NCI-H2227 treated with DMSO at 0.1 percent for 48 hours (cell line): ENCODE measurements at regions not wholly inside any gene's neighbourhood (a gene's known extent, or its start where the extent isn't known, plus 50 kb on each side); places are given as distances from the start of the nearest gene placed in this dataset.
"Not testable (repeated sequence)": the region's sequence is repeated elsewhere in the genome, so short reads cannot be mapped to it uniquely, and the experiment has no call there.

Experiments used
- DNase-seq: peaks from one replicate; lab custom pipeline; 2025; lab: John Stamatoyannopoulos, UW

DNA sequence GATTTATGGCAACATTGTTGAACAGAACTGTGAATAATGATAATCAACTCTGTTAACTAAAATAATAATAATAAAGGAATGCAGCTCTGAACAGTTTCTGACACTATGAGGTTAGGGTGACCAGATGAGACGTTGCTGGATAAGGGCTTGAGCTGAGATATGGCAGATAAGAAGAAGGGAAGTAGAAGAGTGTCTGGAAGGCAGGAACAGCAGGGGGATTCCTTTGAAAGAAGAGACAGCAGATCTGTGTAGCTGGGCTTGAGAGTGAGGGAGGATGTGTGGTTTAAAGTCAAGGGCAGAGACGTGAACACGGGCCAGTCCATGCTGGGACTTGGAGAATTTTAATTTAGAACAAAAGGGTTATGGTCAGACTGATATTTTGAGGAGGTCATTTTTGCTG lies 273.1 kb upstream of the SLC14A2 start:
- no peak for DNase-seq

DNA sequence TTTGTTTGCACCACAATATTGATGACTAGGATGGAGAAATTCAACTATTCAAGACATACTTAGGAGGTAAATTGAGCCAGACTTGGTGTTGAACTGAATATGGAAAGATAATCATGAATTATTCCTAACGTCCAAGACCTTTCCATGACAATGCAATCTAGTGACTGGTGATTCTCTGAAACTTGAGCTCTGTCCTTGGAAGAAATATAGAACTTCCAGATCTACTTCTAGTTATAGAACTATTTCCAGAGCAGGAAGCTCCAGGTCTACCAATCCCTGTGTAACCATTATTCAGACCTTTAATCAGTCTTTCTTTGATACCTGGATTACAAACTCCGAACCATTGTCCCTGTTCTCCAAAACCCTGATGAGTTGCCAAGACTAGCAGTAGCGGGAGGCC lies 272.6 kb upstream of the SLC14A2 start:
- no peak for DNase-seq

DNA sequence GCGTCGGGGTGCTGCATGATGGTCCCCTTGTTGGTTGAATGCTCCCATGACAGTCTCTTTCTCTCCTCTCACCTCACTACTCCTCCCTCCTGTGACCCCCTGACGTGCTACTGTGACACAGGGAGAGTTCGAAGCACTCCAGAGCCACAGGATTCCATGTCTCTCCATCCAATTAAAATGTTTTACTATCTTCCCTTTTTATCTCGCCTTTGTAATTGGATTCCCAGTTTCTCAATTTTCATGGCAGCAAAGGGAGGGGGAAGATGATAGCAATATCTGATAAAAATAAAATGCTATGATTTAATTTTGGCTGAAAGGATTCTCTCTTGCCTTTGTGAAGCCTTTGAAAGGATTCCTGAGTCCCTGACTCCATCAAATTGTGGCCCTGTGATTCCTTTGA lies 271.9 kb upstream of the SLC14A2 start:
- DNase-seq = no peak

DNA sequence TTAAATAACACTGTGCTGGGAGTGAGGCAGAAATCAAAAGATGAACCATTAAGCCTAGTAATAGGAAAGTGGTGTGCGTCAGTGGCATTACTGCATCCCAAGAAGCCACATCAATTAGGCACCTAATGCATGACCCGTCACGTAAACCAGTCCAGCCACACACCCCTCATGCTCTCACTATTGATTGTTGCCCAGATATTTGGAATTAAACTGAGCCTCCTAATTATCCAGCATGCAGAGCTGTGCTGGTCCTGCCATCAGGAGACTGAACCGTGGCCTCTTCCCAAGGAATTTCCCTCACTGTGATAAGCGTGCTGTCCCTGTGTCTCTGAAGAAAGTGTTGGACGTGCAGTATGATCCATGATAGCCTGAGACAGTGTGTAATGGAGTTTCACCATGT lies 270.6 kb upstream of the SLC14A2 start:
- not testable (repeated sequence) for DNase-seq

DNA sequence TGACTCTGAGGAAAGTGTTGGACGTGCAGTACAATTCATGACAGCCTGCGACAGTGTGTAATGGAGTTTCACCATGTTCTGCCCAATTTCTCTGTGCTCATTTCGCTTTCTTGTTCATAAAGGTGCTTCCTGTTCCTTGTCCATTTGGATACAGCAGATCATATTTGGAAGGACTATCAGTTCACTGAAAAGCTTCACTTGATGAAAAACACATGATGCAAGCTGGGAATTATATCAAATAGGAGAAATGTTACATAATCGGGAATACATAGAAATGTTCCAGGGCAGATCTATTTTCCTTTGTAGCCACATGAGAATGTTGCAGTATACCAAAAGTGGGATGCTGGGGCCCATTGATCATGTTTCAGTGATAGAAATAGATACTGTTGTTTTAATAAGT lies 266.3 kb upstream of the SLC14A2 start:
- no peak for DNase-seq

DNA sequence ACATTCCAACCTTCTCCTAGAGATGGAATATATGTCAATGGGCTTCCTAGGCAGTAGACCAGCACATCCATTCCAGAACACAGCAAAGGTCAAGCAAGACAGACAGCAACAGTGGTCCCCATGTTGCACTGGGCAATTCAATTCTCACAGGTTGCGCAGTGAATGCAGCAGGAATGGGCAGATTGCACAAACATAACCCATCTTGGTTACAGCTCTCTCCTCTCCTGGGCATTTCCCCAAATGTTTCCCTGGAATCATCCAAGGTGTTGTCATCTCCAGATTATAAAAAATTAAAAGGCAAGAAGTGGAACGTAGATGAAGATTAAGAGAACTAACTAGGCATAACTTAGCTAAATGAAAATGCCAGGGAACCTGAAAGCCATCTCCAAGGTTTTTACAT lies 265.8 kb upstream of the SLC14A2 start:
- DNase-seq = no peak

DNA sequence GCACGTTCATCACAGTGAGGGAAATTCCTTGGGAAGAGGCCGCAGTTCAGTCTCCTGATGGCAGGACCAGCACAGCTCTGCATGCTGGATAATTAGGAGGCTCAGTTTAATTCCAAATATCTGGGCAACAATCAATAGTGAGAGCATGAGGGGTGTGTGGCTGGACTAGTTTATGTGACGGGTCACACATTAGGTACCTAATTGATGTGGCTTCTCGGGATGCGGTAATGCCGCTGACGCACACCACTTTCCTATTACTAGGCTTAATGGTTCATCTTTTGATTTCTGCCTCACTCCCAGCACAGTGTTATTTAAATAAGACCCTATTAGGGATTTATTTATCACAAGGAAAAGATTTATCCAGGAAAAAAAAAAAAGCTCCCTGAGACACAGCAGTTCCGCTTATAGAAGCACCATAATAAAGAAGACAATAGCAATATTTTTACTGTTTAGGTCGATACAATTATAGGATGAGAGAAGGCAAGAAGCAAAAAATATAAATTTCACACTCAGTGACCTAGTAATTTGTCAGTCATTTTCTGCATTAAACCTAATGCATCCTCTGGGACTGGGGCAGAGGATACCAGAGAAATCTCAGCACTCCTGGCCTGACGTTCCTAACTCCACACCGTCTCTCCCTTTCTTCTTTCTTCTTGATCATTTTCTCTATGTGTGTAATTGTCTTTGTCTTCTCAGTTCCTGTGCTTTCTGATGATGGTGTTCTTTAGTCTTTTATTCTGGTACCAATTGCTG lies 264.7 kb upstream of the SLC14A2 start:
- no peak for DNase-seq

DNA sequence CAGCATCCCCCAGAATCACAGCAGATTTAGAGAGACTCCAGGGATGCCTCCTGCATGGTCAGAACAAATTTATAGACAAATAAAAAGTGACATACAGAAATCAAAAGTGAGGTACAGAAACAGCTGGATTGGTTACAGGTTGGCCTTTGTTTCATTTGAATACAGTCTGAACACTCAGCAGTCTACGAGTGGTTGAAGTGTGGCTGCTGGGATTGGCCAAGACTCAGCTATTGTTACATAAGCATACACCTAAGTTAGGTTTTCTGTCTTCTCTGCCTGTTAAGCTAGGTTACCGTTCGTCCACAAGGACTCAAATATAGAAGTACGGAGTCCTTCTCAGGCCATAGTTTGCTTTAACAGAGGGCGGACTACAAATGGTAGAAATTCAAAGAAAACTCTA lies 262.4 kb upstream of the SLC14A2 start:
- no peak for DNase-seq

DNA sequence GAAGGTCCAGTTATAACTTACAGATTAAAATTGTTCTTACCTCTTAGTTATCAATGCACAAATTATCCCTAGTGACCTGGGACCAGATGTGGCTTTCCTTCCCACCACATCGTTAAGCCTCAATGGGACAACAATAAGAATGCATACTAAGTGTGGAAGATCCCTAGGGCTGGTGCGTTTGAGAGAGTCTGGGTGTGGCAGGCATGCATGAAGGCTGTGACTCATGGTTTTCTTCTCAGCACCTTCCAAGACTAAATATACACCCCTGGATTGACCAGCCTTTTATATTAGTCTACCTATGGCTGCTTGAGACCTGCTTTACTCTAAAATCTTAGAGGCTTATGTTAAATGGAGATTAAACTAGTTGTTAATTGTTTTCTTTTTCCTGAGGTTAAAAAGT lies 261.7 kb upstream of the SLC14A2 start:
- no peak for DNase-seq

DNA sequence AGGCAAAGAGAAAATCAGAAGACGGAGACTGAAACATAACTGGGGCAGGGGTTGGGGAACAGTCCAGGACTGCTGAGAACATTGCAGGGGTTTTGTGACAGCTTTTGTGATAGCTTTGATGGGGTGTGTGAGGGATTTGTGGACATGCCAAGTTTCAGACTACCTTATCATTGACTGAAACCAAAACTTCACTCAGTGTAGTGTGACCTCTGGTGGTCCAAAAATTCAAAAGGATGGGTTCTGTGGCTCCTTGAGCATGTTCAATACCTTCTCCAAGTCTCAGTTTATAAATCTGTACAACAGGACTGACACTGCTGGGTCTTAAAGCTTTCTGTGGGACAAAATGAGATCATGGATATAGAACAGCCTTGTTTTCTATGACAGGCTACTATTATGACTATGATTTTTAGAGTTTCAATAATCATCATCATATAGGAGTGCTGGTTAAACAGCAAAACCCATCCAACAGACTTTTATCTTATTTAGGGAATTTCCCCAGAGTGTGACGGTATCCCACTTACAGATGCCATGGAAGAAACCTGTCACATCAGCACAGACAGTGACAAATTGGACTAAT lies 259.2 kb upstream of the SLC14A2 start:
- DNase-seq = no peak

DNA sequence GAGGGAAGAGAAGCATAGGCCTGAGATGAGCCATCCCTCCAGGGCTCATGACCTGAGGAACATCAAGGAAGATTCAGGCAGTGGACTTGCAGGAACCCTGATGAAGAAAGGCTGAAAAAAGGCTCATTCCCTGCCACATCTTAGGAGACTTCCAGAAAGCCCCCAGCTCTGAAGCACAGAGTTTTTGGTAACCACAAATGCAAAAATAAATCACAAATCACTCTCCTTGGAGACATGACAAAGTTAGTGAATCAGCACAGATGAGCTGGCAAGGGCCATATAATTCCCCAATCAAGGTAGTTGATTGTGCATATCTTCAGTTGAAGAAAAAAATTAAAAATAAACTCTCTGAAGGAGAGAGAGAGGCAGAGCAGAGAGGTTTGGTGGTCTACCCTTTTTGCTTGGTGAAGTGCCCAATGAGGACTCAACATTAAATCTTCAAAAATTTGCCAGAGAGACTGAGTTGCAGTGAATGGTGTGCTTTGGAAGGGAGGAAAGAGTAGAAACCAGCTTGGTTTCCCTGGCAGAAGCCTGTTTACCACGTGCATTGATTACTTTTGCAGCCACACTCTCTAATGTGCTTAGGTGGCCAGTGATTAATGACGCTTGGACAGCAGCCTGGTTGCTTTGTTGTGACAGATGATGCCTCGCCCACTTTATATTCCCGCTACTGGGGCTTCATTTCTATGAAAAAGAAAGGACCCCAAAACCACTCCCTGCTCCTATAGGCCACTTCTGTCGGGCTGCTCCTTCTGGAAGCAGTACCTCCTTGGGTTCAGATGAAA lies 257.4 kb upstream of the SLC14A2 start:
- DNase-seq = no peak

DNA sequence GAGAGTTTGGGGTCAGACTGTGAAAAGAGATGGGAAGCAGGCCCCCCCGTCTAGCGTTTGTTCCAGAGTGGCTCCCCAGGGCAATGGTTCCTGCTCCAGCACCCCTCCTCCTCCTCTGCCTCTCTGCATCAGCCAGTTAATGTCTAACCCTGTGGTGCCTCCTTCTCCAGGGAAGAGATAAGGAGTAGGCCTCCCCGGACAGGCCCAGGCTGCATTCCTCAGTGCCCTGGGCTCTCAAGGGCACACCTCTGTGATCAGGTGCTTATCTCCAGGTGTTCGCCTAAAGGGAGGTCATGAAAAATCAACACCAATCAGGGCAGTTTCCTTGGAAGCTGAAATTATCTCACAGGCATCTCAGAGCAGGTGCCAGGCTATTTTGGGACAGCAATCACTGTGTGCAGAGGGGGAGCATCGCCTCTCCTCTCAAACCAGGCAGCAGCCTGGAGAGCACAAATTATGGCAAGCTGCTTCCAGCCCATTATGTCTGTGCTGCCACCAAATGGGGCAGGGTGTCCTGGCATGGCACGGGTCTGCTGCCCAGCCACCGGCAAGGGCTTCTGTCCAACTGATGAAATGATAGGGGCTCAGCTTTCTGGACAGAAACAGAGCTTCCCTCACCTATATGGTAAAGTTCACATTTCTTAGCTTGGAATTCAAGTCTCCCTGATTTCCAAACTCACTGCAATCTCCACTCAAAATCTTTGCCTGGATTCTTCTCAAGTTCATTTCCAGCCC lies 255.8 kb upstream of the SLC14A2 start:
- DNase-seq = peak; percentile 3

DNA sequence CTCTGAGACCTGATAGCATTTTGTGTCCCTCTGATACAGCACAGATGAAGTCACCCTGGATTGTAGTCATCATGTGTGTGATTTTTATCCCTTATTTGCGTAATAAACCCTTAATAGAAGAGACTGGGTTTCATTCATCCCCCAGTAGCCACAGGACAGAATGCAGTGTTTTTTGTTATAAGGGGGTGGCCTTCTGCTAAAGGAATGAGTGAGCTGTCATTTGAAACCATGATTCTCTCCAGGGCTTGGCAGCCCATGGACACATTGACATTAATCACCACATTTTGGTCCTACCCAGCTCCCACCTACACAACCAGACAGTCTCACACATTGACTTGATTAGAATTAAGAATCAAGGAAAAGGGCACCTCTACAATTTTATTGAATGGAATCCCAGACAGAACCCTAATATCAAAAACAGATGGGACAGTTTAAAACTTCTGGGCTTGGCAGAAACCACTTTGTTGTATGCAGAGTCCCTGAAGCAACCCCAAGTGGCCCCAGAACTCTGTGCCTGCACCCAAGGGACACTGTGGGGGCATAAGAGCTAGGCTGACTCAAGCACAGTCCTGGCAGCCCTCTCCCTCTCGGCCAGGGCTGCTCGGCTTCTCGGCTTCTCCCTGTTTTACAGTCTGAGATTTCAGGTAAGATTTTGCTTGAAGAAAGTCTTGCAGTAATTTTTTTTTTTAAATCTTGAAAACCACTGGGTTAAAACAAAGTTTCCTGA lies 254.0 kb upstream of the SLC14A2 start:
- DNase-seq = no peak

DNA sequence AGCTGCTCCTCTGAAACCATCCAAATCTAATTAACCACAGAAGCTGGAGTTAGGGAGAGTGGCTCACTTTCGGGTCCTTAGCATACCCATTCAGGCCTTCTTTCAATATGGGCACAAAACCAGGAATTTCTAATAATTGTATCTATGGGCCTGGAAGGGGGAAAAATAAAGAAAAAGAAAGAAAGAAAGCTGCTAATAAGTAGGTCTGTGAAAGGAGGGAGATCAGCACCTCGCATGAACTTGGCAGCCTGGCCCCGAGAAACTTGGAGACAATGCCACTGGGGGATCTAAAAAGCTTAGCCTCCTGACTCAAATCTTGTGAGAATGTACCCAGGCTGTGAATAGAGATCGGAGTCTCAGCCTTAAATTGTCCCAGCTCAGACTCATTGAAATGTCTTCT lies 252.1 kb upstream of the SLC14A2 start:
- DNase-seq = no peak

DNA sequence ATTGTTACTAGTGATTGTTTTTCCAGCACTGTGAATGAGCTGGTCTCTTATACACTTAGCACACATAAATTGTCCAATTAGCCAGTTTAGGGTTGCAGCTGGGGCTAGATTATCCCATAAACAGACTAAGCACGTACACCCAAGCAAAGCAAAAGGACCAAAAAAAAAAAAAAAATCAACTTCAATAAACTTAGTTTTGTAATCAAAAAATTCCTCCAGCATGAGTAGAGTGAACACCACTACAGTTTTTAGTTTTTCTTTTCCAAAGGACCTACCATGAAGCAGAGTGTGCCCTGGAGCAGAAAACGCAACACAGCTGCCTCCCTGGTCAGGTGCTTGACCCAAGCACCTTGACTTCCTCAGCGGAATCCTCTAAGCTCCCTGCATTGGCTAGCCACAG lies 249.4 kb upstream of the SLC14A2 start:
- DNase-seq = no peak

DNA sequence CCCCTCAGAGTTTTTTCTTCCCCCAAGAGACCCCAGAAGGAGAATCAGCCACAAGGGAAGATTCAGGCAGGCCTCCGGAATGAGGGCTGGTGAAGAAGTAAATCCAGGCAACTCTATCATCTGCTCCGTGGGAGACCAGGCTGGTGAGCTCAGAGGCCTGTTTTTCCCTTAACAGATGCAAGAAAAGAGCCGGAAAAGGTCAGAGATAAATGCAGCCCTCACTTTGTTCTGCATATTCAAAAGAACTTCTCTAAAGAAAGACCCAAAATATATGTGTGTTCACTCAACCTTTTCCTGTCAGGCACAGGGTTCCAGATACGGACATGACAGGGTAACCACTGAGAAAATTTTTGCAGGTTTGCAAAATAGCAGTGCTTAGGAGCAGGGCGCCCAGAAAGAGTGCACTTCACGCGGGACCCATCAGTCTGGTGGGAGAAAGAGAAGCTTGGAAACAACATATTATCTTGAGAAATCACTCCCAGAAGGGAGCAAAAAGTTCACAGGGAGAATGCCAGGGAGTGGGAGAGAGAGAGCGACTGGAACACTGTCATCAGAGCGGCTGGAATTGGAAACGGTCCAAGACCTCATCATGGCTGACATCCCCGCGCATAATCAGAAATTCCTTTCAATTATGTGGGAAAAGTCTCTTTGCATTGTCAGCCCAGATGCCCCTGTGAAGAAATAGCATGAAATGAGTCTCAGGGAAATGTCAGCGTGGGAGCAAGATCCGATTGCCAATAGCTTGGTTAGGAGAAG lies 244.8 kb upstream of the SLC14A2 start:
- peak; percentile 74 for DNase-seq

DNA sequence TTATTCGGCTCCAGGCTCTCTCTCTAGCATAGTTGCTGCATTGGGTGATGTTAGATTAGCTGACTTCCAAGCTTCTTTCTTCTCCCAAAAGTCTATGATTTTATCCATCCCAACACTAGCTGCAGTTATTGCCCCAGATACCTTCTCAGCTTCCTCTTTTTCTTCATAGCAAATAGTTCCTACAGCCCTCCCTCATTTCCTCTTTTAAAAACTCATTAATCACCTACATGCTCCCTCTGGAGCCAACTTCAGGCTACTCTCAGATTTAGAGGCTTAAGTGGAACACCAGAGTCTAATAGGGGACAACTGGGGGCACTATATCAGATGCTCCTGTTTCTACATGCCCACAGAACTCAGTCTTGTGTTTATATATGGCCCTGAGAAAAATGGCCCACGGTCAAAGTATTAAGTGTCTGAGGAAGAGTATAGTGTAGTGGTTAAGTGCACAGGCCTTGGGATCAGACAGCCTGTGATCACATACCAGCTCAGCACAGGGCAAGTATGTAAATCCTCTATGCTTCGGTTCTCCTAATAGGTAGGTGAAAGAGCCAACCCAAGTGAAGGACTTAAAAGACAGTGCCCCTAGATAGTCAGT lies 241.9 kb upstream of the SLC14A2 start:
- no peak for DNase-seq

DNA sequence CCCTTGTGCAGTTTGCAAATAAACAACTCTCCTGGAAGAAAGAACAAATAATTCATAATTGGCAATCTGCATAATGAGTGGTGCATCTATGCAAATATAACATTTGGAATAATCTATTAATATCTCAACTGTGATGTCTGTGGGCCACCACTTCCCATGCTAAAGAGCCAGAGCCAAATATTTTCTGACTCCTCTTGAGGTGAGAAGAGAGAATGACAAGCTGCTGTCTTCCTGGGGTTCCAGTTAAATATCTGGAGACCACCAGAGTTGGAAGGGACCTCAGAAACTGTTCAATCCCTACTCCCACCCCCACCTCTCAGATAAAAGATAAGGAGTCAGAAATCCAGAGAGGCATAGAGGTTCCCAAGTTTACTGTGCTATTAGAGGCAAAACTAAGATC lies 241.0 kb upstream of the SLC14A2 start:
- no peak for DNase-seq

DNA sequence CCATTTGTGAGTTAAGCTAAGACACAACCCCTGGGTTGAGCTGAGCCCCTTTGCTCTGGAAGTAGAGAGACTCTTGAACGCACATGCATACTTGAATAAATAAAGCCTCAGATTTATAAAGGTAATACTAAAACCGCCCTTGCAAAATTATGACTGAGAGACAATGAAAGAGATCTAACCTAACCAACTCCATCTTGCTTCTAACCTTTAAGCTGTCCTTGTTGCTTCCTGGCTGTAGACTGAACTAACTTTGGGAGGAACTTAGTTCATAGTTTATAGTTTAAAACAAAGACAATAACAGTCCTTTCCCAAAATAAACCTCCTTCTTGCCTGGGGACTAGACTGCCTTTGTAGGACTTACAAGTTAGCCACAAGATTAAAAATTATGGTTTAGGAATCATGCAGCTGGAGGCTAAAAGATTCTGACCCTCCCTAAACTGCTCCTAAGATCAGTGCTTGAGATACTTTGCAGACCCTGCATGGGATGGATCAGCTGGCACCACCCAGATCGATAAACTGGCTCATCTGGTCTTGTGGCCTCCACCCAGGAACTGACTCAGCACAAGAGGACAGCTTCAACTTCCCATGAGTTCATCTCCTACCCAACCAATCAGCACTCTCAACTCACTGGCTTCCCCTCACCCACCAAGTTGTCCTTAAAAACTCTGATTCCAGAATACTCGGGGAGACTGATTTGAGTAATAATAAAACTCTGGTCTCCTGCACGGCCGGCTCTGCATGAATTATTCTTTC lies 240.2 kb upstream of the SLC14A2 start:
- DNase-seq = no peak

DNA sequence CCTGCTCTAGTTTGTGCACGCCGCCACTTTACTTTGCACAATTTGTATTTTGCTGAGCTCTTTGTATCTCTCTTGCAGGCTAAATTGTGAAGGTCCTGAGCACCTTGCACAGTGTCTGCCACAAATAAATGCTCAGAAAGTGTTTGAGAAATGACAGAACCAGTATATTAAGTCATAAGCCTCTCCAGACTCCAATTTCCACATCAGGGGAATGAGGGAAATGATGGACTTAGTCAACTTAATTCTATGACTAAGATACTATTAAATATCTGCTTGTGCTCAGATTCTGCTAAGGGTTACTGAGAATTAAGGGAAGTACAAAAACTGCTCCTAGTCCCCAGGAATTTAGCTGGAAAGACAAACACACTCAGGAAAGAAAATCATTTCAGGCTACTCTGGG lies 239.1 kb upstream of the SLC14A2 start:
- no peak for DNase-seq
